HepG2 (cell line): ENCODE measurements at regions not wholly inside any gene's neighbourhood (a gene's known extent, or its start where the extent isn't known, plus 50 kb on each side); places are given as distances from the start of the nearest gene placed in this dataset.

Experiments used
- ATAC-seq: fragments of 200-7000 bp; cut with Tn5 transposase; 3 replicates; pipeline ENCODE4 v1.9.1; 2020; ENCODE audit warnings: mild to moderate bottlenecking, moderate library complexity
- BruUV-seq: library from RNA; stranded (reverse); fragments of 400-500 nt; replicated peaks from 2 replicates; lab custom pipeline; 2021; lab: Mats Ljungman, UMichigan
- CTCF ChIA-PET: fragments of 300-600 bp; formaldehyde crosslinking; extraction: SDS; loops from one replicate; lab custom pipeline; 2021; ENCODE audit warnings: low total read pairs, inconsistent platforms, low intra/inter-chr PET ratio; lab: Yijun Ruan, JAX
- POLR2A ChIA-PET: fragments of 350-600 bp; sonication (Branson Sonifier 250); formaldehyde crosslinking; loops from one replicate; lab custom pipeline; 2020; ENCODE audit warnings: antibody characterized with exemption, inconsistent platforms; lab: Yijun Ruan, JAX
- DNase-seq: peaks from one replicate; pipeline ENCODE4 v3.0.0-alpha.2; 2015; ENCODE audit warnings: low spot score
- FAIRE-seq: peaks from 3 replicates; lab custom pipeline; 2011; peaks lifted over from hg19 to GRCh38; lab: Jason Lieb, UNC
- H2AFZ ChIP-seq: one replicate; pipeline ENCODE4 v1.6.1; 2011; ENCODE audit warnings: low read length, inconsistent platforms
- H3K27ac ChIP-seq: fragments of 300-600 bp; 3 replicates; pipeline ENCODE4 v1.8.0; 2011; ENCODE audit warnings: mixed run types, mild to moderate bottlenecking, mixed read lengths, low read length, inconsistent platforms; ENCODE audit not compliant: insufficient read depth; ENCODE audit errors: extremely low read length
- H3K27me3 ChIP-seq, 2 experiments: fragments of 200-600 bp in 1 of 2; 2 replicates in 1 of 2; 3 replicates in 1 of 2; pipeline versions ENCODE4 v1.6.0 to v1.8.0; 2011; ENCODE audit warnings: low read length in 2 of 2, mild to moderate bottlenecking in 2 of 2, moderate library complexity in 2 of 2, inconsistent platforms in 1 of 2; ENCODE audit not compliant: insufficient read depth in 2 of 2, control insufficient read depth in 1 of 2
- H3K36me3 ChIP-seq, 2 experiments: fragments of 200-600 bp in 1 of 2; replicated peaks in 1 of 2; 2 replicates in 1 of 2; 3 replicates in 1 of 2; pipeline versions ENCODE4 v1.5.1 to v1.8.0; 2011; ENCODE audit warnings: low read length in 2 of 2, inconsistent platforms in 1 of 2; ENCODE audit not compliant: insufficient read depth in 2 of 2, control insufficient read depth in 1 of 2
- H3K4me1 ChIP-seq: 2 replicates; pipeline ENCODE4 v1.5.1; 2012; ENCODE audit warnings: low read length, inconsistent platforms; ENCODE audit not compliant: insufficient read depth
- H3K4me2 ChIP-seq: 2 replicates; pipeline ENCODE4 v1.6.0; 2011; ENCODE audit warnings: low read depth, low read length, inconsistent platforms
- H3K4me3 ChIP-seq, 3 experiments: fragments of 200-600 bp in 1 of 3; sonication (generic), shearing (Covaris generic) in 1 of 3; replicated peaks in 1 of 3; 2 replicates each; pipeline ENCODE4 v1.5.1; 2011 to 2016; ENCODE audit warnings: low read length in 3 of 3, inconsistent platforms in 2 of 3, low read depth in 2 of 3, mild to moderate bottlenecking in 2 of 3, control low read depth in 1 of 3, mixed read lengths in 1 of 3; ENCODE audit not compliant: insufficient read depth in 1 of 3
- H3K79me2 ChIP-seq: one replicate; pipeline ENCODE4 v1.6.1; 2011; ENCODE audit warnings: low read length, inconsistent platforms; ENCODE audit not compliant: insufficient read depth
- H3K9ac ChIP-seq: 2 replicates; pipeline ENCODE4 v1.6.0; 2011; ENCODE audit warnings: mild to moderate bottlenecking, low read depth, low read length, inconsistent platforms; ENCODE audit not compliant: insufficient read depth
- H3K9me3 ChIP-seq: 2 replicates; pipeline ENCODE4 v1.5.1; 2012; ENCODE audit warnings: mild to moderate bottlenecking, low read length
- H4K20me1 ChIP-seq: 2 replicates; pipeline ENCODE4 v1.6.0; 2011; ENCODE audit warnings: inconsistent platforms, mild to moderate bottlenecking, low read length, moderate library complexity; ENCODE audit not compliant: insufficient read depth
- ESRRA ChIP-seq: sonication (generic); formaldehyde crosslinking; IDR thresholded peaks from 2 replicates; pipeline ENCODE4 v1.5.1; 2020; ENCODE audit warnings: mild to moderate bottlenecking, low read depth, missing genetic modification reagents
- HNF1B ChIP-seq: sonication (generic); formaldehyde crosslinking; IDR thresholded peaks from 2 replicates; pipeline ENCODE4 v1.5.1; 2020; ENCODE audit warnings: mild to moderate bottlenecking, moderate library complexity, missing genetic modification reagents
- MXD4 ChIP-seq: IDR thresholded peaks from 2 replicates; pipeline ENCODE4 v1.6.1; 2016; ENCODE audit warnings: mild to moderate bottlenecking, missing biosample characterization, missing genetic modification reagents
- NCOA1 ChIP-seq: sonication (generic); formaldehyde crosslinking; IDR thresholded peaks from 2 replicates; pipeline ENCODE4 v1.9.0; 2021; ENCODE audit warnings: missing genetic modification reagents
- NCOR1 ChIP-seq: fragments of 200-600 bp; sonication (generic); IDR thresholded peaks from 2 replicates; pipeline ENCODE4 v1.7.0; 2017; ENCODE audit warnings: antibody characterized with exemption, low read length, borderline replicate concordance
- REPIN1 ChIP-seq: sonication (generic); formaldehyde crosslinking; IDR thresholded peaks from 2 replicates; pipeline ENCODE4 v1.8.0; 2022; ENCODE audit warnings: missing genetic modification reagents, low read depth, mild to moderate bottlenecking, borderline replicate concordance
- SPEN ChIP-seq: sonication (generic); formaldehyde crosslinking; IDR thresholded peaks from 2 replicates; pipeline ENCODE4 v1.5.1; 2020; ENCODE audit warnings: low read depth, mild to moderate bottlenecking, missing genetic modification reagents
- ZNF12 ChIP-seq: sonication (generic); formaldehyde crosslinking; IDR thresholded peaks from 2 replicates; pipeline ENCODE4 v1.5.0; 2020; ENCODE audit warnings: missing genetic modification reagents
- ZNF558 ChIP-seq: sonication (generic); formaldehyde crosslinking; IDR thresholded peaks from 2 replicates; pipeline ENCODE4 v1.9.0; 2022; ENCODE audit warnings: mild to moderate bottlenecking, missing genetic modification reagents, borderline replicate concordance
- ZSCAN29 ChIP-seq: sonication (generic); formaldehyde crosslinking; conservative IDR thresholded peaks from 2 replicates; pipeline ENCODE4 v1.4.0; 2020; ENCODE audit warnings: mild to moderate bottlenecking, missing genetic modification reagents
- WGBS: methylation state at CpG from one replicate; pipeline ENCODE4 v1.1.6; 2017; ENCODE audit warnings: low lambda C conversion rate; 5-methylcytosine and 5-hydroxymethylcytosine counted together
- in situ Hi-C: cut with HindIII; loops from 2 replicates; pipeline ENCODE4 v1.10.0; 2017; ENCODE audit warnings: low pct_unique_long_range_greater_than_20kb; ENCODE audit not compliant: extremely low pct_ligation_motif_present
- intact Hi-C: fragments of 100-400 bp; cut with micrococcal nuclease; formaldehyde crosslinking; loops from one replicate; pipeline ENCODE4 v1.10.0; 2022; ENCODE audit not compliant: unreplicated experiment

GRCh38 chr18:73355121-73355520 is 487.3 kb upstream of the NETO1 start:
- Histone ChIP-seq H2AFZ (no peak overlapping the region), H3K27ac (no peak overlapping the region), H3K4me3 (no peak overlapping the region), H3K27me3 (no peaks in the 10 kb centered on the region), H4K20me1 (no peaks in the 10 kb centered on the region), H3K9me3 (no peaks in the 10 kb centered on the region), H3K9ac (no peak overlapping the region), H3K36me3 (no peaks in the 10 kb centered on the region), H3K4me1 (no peaks in the 10 kb centered on the region), H3K79me2 (no peaks in the 10 kb centered on the region), H3K4me2 (no peak overlapping the region)
- intact Hi-C loops (no loop called here), in situ Hi-C loops (no loop called here)
- DNase-seq, result no peak
- 3% methylated on average over 1 of the region's 1 CpG for WGBS
- TF ChIP-seq MXD4 (CRISPR knock-in tag), result no peak
- no peak for TF ChIP-seq ESRRA (CRISPR knock-in tag)
- TF ChIP-seq SPEN (CRISPR knock-in tag), result no peak
- TF ChIP-seq ZNF558 (CRISPR knock-in tag), result no peak
- TF ChIP-seq HNF1B, result no peak
- TF ChIP-seq NCOR1, result no peak
- no peak for TF ChIP-seq REPIN1 (CRISPR knock-in tag)
- no peak for TF ChIP-seq NCOA1
- no peak for TF ChIP-seq ZNF12
- TF ChIP-seq ZSCAN29 (CRISPR knock-in tag), result no peak
- FAIRE-seq, result no peak
- BruUV-seq, result no TSS peak
- CTCF ChIA-PET, result no interaction called here
- POLR2A ChIA-PET, result no interaction called here
- no peak for ATAC-seq
